HuH-7.5 (cell line): ENCODE measurements at regions not wholly inside any gene's neighbourhood (a gene's known extent, or its start where the extent isn't known, plus 50 kb on each side); places are given as distances from the start of the nearest gene placed in this dataset.

Experiments used
- DNase-seq: peaks from one replicate; pipeline ENCODE4 v3.0.0; 2011; ENCODE audit warnings: low spot score

DNA sequence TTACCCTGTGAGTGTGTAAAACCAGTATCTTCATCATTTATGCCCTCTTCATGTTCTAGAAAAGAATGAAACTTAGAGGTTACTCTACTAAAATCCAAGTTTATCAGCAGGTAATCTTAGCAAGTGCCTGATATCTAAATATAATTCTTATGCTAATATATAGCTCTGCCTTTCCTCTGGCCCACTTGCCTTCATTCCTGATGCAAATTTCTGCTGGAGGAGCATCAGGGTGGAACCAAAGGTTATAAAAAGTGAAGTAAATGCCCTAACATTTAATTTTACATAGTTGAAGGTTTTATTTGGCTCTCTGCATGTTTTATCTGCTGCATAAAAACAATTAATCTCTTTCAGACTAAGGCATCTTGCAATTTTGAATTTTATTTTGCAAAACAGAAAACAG lies 936.2 kb downstream of the ROBO2 start:
- no peak for DNase-seq

GRCh38 chr3:78003090-78003489 lies 963.2 kb downstream of the ROBO2 start:
- DNase-seq = no peak

GRCh38 chr3:78004571-78004970 lies 964.7 kb downstream of the ROBO2 start:
- no peak for DNase-seq

DNA sequence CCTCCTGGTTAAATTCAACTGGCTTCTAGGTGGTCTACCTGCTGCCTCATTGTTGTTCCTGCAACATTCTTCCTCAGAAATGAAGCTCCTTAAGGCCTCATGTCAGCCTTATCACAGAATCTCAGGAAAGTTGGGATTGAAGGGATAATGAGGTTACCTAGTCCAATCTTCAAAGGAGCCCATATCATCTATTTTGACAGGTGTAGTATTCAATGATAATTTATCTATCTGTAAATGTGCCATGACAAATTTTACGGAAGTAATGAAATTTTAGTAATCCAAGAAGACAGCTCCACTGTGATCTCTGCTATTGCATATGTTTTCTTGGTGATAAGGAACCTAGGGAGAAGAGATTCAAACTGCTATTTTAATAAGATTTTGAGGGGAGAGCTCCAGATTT lies 973.8 kb downstream of the ROBO2 start:
- no peak for DNase-seq

DNA sequence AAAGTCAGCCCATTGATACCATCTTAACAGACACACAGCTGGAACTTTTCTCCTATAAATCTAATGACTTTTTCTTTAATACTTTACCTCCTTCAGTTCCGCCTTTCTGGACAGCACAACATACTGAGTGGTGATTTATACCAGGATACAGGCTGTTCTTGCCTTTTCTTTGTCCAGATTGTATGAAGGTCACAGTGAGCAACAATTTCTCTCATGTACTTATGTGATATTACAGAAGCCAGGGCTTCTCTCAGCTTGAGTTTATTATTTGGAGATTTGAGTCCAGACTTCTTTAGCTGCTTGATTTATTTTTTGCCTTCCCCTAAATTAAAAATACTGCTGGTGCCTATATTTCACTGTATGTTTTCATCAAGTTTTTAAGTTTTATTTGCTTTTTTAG lies 976.0 kb downstream of the ROBO2 start:
- no peak for DNase-seq

DNA sequence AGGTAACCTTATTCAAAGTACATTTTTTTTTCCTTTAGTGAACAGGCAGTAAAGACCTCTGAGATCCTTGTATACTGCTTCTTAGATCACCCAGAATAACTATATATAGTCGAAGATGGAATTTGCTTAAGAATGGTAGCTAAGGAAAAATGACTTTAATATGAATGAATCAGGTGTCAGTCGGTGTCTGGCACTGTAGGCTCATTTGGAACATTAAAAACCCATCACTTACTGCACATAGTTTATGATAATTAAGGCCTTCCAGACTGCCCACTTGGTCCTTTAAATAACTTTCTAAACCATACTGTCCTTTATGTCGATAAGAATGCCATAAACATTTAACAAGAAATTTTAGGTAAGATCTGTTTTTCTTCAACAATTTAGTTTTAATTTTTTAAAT lies 981.8 kb downstream of the ROBO2 start:
- DNase-seq = no peak

DNA sequence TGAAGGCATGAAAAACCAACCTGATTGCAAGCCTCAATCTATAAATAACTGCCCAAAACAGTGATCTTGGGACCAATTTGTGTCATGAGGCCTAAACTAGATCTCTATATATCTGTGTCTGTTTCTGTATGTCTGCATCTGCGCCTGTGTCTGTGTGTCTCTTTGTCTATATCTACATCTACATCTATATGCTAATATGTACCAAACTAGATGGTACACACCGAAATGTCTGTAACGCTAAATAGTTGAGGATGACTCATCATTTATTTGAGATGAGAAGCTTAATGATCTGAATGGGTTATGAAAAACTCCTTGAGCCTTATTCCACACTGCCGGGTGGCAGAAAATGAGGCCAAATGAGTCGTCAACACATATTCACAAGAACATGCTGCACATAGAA lies 982.3 kb downstream of the ROBO2 start:
- no peak for DNase-seq

DNA sequence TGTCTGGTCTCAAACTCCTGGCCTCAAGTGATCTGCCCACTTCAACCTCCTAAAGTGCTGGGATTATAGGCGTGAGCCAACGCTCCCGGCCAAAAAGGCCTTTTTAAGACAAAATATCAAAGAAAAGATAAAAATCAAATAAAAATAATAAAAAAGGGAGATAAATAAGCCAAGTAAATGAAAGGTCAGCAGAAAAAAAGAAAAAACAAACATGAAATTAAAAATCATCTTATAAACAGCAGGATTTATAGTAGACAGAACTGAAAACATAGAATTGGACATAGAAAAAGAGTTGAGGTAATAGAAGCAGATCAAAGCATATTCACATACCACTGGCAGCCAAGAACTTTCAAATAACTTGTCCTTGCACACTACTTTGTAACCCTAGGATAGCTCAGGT lies 983.4 kb downstream of the ROBO2 start:
- DNase-seq = no peak

GRCh38 chr3:78025916-78026315 lies 986.0 kb downstream of the ROBO2 start:
- no peak for DNase-seq

DNA sequence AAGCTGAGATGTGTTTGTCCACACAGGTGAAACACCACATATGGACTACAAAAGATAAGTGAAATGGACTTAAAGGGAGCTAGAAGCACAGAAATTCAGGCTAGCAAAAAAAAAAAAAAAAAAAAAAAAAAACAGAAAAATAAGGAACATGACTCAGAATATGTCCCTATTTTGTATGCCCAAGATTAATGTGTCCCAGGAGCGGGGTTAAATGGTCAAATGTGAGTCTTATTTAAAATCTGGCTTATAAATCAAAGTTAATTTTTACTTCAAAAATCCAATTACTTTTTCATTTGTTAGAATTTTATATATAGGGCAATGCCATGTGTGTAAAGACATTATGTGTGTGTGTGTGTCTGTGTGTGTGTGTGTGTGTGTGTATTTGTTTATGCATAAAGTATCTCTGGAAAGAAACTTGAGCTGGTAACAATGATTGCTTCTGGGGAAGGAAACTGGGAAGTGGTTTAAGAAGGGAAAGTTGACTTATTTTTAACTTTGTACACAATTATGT lies 986.5 kb downstream of the ROBO2 start:
- DNase-seq = no peak

- DNase-seq = peak; percentile 11
Measured at GRCh38 chr3:78029775-78030174, 989.9 kb downstream of the ROBO2 start.

DNA sequence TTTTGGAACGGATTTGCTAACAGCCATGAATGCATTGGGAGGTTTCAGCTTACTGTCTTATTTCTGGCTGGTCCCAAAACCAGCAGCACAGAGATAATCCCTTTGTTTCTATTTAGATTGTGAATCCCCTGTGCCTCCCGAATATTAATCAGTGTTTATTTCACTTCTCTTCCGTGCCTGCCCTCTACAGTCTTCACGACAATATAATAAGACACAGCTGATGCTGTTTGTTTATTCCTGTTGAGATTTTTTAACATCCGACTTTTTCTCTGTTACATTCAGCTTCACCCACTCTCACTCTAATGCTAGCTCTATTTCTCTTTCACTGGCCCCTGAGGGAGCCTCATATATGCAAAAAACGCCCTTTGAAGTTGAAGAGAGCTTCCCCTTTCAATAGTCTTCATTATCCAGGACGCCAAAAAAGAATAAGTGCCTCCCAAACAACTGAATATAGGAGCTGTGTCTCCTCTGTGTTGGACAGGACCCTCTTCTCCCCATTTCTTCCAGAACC lies 995.3 kb downstream of the ROBO2 start:
- no peak for DNase-seq

DNA sequence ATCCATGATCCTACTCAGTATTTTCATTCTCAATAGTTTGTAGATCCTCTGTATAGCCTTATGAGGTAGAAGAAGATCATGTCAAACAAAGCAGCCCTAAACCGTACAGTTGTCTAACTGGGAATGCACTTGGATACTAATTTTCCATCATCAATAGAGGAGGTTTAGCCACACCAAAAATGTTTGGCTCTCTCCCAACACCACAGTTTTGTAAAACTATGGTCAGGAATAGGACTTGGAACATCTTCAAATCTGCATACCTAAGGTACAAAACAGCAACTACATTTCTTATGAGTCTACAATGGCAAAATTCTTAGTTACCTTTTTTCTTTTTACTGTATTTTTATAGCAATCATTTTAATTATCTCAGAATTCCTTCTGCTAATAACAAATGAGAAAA lies 1001.6 kb downstream of the ROBO2 start:
- DNase-seq = no peak

- no peak for DNase-seq
Measured at GRCh38 chr3:78046566-78046965, 1006.7 kb downstream of the ROBO2 start.

- DNase-seq = no peak
Measured at GRCh38 chr3:78048698-78049097, 1008.8 kb downstream of the ROBO2 start.

DNA sequence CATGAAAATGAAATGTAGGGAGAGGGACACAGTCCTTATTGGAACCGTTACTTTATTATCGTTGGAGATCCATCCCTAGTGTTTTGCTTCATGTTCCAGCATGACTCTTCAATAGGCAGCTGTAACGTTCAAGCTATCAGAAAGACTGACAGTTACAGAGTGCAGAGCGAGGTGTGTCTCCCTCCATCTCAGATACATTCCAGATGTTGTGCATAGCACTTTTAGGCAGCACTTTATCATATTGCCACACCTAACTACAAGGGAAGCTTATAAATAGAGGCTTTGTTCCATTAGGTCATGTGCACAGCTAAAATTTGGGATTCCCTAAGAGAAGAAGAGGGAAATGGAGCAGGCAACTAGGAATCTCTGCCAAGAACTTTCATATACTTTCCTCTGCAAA lies 1009.6 kb downstream of the ROBO2 start:
- DNase-seq = no peak

DNA sequence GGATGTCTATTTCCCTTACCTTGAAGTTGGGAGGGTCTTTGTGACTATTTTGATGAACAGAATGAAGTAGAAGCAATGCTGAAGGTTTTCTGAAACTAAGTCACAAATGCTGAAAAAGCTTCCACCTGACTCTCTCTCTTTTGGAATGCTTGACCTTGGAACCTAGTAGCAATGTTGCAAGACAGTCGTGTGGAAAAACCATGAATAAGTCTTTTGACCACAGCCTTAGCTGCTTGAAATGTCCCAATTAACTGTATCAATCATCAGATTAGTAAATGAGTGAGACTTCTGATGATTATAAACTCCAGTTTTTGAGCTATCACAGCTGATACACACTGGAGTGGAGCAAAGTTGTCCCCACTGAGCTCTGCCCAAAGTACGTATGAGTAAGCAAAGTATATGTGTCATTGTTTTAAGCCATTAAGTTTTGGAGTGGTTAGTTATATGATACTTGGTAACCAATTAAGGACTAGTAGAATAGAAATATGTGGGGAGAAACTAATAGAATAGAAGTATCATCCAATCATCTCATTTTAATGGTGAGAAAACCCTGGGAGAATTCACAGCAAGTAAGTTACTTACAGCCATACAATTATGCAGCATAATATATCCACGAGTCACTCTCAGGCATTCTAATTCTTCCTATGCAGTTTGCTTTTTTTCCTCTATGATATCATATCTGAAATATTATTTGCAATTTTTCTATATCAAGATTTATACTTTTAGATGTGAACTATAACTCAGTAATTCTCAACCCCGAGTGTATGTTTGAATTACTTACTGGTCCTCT lies 1010.6 kb downstream of the ROBO2 start:
- DNase-seq = no peak

- no peak for DNase-seq
Measured at GRCh38 chr3:78052746-78053145, 1012.8 kb downstream of the ROBO2 start.

DNA sequence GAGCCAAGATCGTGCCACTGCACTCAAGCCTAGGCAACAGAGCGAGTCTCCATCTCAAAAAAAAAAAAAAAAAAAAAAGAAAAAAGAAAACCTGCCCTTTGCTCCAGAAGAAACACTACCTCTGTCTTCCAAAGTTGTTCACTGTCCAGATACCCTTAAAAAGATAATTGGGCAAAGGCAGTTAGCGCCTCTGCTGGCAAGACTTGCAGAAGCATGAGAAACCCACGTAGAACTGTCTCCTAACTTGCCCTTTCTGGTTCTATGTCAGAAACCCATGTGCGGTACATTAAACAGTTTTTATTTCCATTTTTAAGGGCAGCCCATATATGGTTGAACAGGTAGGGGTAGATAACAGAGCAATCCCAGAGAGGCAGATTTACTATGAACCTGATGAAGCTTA lies 1026.4 kb downstream of the ROBO2 start:
- no peak for DNase-seq

GRCh38 chr3:78070188-78070587 lies 1030.3 kb downstream of the ROBO2 start:
- DNase-seq = no peak

DNA sequence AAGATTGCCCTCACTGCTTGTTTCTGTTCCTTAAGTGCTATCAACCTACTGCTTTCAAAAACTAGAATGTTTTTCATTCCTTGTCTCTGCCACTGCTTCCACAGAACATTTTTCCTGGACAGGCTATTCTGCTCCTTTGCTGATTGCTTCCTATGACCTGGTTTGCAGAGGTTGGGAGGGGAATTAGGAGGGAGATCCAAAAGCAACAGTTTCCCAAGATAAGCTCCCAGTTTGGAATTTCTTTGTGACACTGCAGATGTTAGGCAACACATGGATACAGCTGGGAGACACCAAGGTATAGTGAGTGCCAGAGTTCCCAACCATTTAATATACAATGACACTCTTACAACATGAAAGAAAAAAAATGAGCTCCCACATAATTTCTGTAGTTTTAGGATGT lies 1036.5 kb downstream of the ROBO2 start:
- no peak for DNase-seq

- no peak for DNase-seq
Measured at GRCh38 chr3:78077178-78077577, 1037.3 kb downstream of the ROBO2 start.

DNA sequence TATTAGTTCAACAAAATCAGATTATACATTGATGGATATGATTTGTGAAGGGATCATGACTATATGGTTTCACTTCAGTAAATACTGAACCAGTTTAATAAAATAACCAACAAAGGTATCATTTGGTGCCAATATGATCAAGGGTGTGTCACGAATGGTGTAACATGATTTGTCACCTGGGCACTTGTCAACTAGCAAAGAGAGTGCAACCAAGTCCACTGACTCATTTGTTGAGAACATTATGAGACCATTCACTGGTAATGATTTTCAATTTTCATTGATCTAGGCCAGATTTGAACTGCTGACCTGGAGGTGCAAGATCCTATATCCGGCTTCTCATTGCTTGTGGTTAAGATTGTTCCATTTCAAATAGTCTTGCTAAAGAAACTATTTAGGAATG lies 1037.9 kb downstream of the ROBO2 start:
- DNase-seq = no peak

- no peak for DNase-seq
Measured at GRCh38 chr3:78079514-78079913, 1039.6 kb downstream of the ROBO2 start.
